HCT116 (cell line): ENCODE measurements at regions not wholly inside any gene's neighbourhood (a gene's known extent, or its start where the extent isn't known, plus 50 kb on each side); places are given as distances from the start of the nearest gene placed in this dataset.

Source experiments
- ATAC-seq: fragments of 200-7000 bp; cut with Tn5 transposase; 2 replicates; pipeline ENCODE4 v1.9.1; 2020; ENCODE audit warnings: mild to moderate bottlenecking, moderate library complexity
- BruUV-seq: library from RNA; stranded (reverse); fragments of 400-500 nt; replicated peaks from 2 replicates; lab custom pipeline; 2021; lab: Mats Ljungman, UMichigan
- CTCF ChIA-PET: fragments of 300-600 bp; sonication (Branson Sonifier 250); formaldehyde crosslinking; loops from one replicate; lab custom pipeline; 2021; ENCODE audit warnings: antibody characterized with exemption; lab: Charles Lee
- POLR2A ChIA-PET: fragments of 300-600, 350-600 bp; sonication (Branson Sonifier 250); formaldehyde crosslinking; loops from one replicate; lab custom pipeline; 2021; ENCODE audit warnings: antibody characterized with exemption; lab: Charles Lee
- RAD21 ChIA-PET, 2 experiments: fragments of 300-600 bp; sonication (Branson Sonifier 250); formaldehyde crosslinking; loops; one replicate each; lab custom pipeline; 2023; ENCODE audit warnings: low total read pairs in 2 of 2; ENCODE audit not compliant: uncharacterized antibody in 2 of 2, unreplicated experiment in 2 of 2, low non-redundant PET in 1 of 2; lab: Charles Lee
- DNase-seq: peaks from one replicate; pipeline ENCODE4 v3.0.0-alpha.2; 2010; ENCODE audit warnings: low read depth, low spot score
- H2AFZ ChIP-seq: fragments of 200-600 bp; shearing (Covaris generic), sonication (generic); 2 replicates; pipeline ENCODE4 v1.6.1; 2017; ENCODE audit warnings: low read depth, mixed run types, mixed read lengths, antibody characterized with exemption, low read length; ENCODE audit not compliant: poor library complexity, severe bottlenecking
- H3K27ac ChIP-seq: 2 replicates; pipeline ENCODE4 v1.5.1; 2012; ENCODE audit warnings: low read depth, low read length
- H3K27me3 ChIP-seq: fragments of 200-600 bp; sonication (generic); 2 replicates; pipeline ENCODE4 v1.6.1; 2016; ENCODE audit warnings: mixed run types, low read length, mixed read lengths; ENCODE audit not compliant: insufficient read depth
- H3K36me3 ChIP-seq, 2 experiments: fragments of 200-500 bp in 1 of 2; fragments of 200-600 bp in 1 of 2; sonication (Bioruptor generic) in 1 of 2; sonication (generic) in 1 of 2; 2 replicates each; pipeline versions ENCODE4 v1.5.1 to v1.6.1; 2014 to 2016; ENCODE audit warnings: low read length in 2 of 2, inconsistent platforms in 1 of 2, mixed read lengths in 1 of 2, mixed run types in 1 of 2; ENCODE audit not compliant: insufficient read depth in 2 of 2, control insufficient read depth in 1 of 2
- H3K4me1 ChIP-seq, 2 experiments: fragments of 200-600 bp in 1 of 2; sonication (generic) in 1 of 2; 2 replicates each; pipeline versions ENCODE4 v1.5.1 to v1.6.1; 2012 to 2017; ENCODE audit warnings: low read length in 2 of 2, inconsistent platforms in 1 of 2, mild to moderate bottlenecking in 1 of 2, mixed read lengths in 1 of 2, mixed run types in 1 of 2, moderate library complexity in 1 of 2; ENCODE audit not compliant: insufficient read depth in 2 of 2, control insufficient read depth in 1 of 2
- H3K4me2 ChIP-seq: fragments of 200-600 bp; sonication (generic); 2 replicates; pipeline ENCODE4 v1.6.1; 2017; ENCODE audit warnings: mixed run types, low read length, mixed read lengths
- H3K4me3 ChIP-seq, 2 experiments: fragments of 200-600 bp in 1 of 2; sonication (generic) in 1 of 2; replicated peaks in 1 of 2; 2 replicates each; pipeline ENCODE4 v1.5.1; 2011 to 2016; ENCODE audit warnings: low read length in 2 of 2, control low read depth in 1 of 2, low read depth in 1 of 2, mild to moderate bottlenecking in 1 of 2, mixed read lengths in 1 of 2, mixed run types in 1 of 2
- H3K79me2 ChIP-seq: fragments of 200-600 bp; sonication (generic); 2 replicates; pipeline ENCODE4 v1.6.1; 2017; ENCODE audit warnings: mild to moderate bottlenecking, mixed run types, low read length, moderate library complexity, mixed read lengths; ENCODE audit not compliant: insufficient read depth
- H3K9ac ChIP-seq: fragments of 200-600 bp; sonication (generic); 2 replicates; pipeline ENCODE4 v1.6.1; 2016; ENCODE audit warnings: low read length, mixed read lengths
- H3K9me2 ChIP-seq: fragments of 200-600 bp; sonication (generic), shearing (Covaris generic); 2 replicates; pipeline ENCODE4 v1.6.1; 2017; ENCODE audit warnings: mixed run types, mild to moderate bottlenecking, moderate library complexity; ENCODE audit not compliant: insufficient read depth
- H3K9me3 ChIP-seq, 2 experiments: fragments of 200-500 bp in 1 of 2; fragments of 200-600 bp in 1 of 2; sonication (Bioruptor generic) in 1 of 2; sonication (generic) in 1 of 2; 2 replicates each; pipeline ENCODE4 v1.6.1; 2014 to 2017; ENCODE audit warnings: low read length in 2 of 2, mixed read lengths in 2 of 2, inconsistent platforms in 1 of 2, low read depth in 1 of 2, mild to moderate bottlenecking in 1 of 2, mixed run types in 1 of 2, moderate library complexity in 1 of 2; ENCODE audit not compliant: control insufficient read depth in 1 of 2, insufficient read depth in 1 of 2
- H4K20me1 ChIP-seq: fragments of 200-600 bp; sonication (generic), shearing (Covaris generic); 2 replicates; pipeline ENCODE4 v1.6.1; 2017; ENCODE audit warnings: mixed run types, mild to moderate bottlenecking, moderate library complexity; ENCODE audit not compliant: insufficient read depth
- ATF3 ChIP-seq: IDR thresholded peaks from 2 replicates; pipeline ENCODE4 v1.6.1; 2012
- CBX3 ChIP-seq: IDR thresholded peaks from 2 replicates; pipeline ENCODE4 v1.6.1; 2012; ENCODE audit warnings: low read depth
- CEBPB ChIP-seq: IDR thresholded peaks from 2 replicates; pipeline ENCODE4 v1.6.1; 2012; ENCODE audit warnings: low read depth
- EGR1 ChIP-seq: IDR thresholded peaks from 2 replicates; pipeline ENCODE4 v1.6.1; 2012; ENCODE audit warnings: low read depth
- EZH2 ChIP-seq: fragments of 200-600 bp; sonication (generic); IDR thresholded peaks from 2 replicates; pipeline ENCODE4 v1.6.1; 2017; ENCODE audit warnings: antibody characterized with exemption, mixed run types
- EZH2phosphoT487 ChIP-seq: fragments of 200-600 bp; IDR thresholded peaks from 2 replicates; pipeline ENCODE4 v1.6.1; 2018; ENCODE audit warnings: antibody characterized with exemption, borderline replicate concordance
- JUND ChIP-seq: IDR thresholded peaks from 2 replicates; pipeline ENCODE4 v1.6.1; 2012
- POLR2A ChIP-seq: IDR thresholded peaks from 2 replicates; pipeline ENCODE4 v1.7.0; 2011; ENCODE audit warnings: borderline replicate concordance; ENCODE audit not compliant: insufficient read depth, insufficient read length; ENCODE audit errors: extremely low read depth
- RAD21 ChIP-seq: IDR thresholded peaks from 2 replicates; pipeline ENCODE4 v1.6.1; 2012; ENCODE audit warnings: low read depth, mild to moderate bottlenecking
- REST ChIP-seq: IDR thresholded peaks from 2 replicates; pipeline ENCODE4 v1.6.1; 2012; ENCODE audit warnings: low read depth
- SP1 ChIP-seq: IDR thresholded peaks from 2 replicates; pipeline ENCODE4 v1.6.1; 2012; ENCODE audit warnings: low read depth
- SRF ChIP-seq: IDR thresholded peaks from 2 replicates; pipeline ENCODE4 v1.6.1; 2012; ENCODE audit warnings: low read depth
- TCF7L2 ChIP-seq: IDR thresholded peaks from 2 replicates; pipeline ENCODE4 v1.7.0; 2011; ENCODE audit warnings: borderline replicate concordance, inconsistent platforms; ENCODE audit not compliant: insufficient read depth, insufficient read length; ENCODE audit errors: extremely low read depth
- YY1 ChIP-seq: IDR thresholded peaks from 2 replicates; pipeline ENCODE4 v1.6.1; 2011; ENCODE audit warnings: low read length, low read depth, moderate library complexity, mild to moderate bottlenecking; ENCODE audit not compliant: insufficient replicate concordance; ENCODE audit errors: extremely low read depth
- ZFX ChIP-seq: fragments of 450-650 bp; IDR thresholded peaks from 2 replicates; pipeline ENCODE4 v1.6.1; 2017
- ZNF274 ChIP-seq: fragments of 200-500 bp; sonication (Bioruptor generic); IDR thresholded peaks from 2 replicates; pipeline ENCODE4 v1.6.1; 2014; ENCODE audit warnings: mild to moderate bottlenecking, low read depth, low read length, inconsistent platforms
- intact Hi-C: fragments of 100-400 bp; cut with micrococcal nuclease; formaldehyde crosslinking; loops from 2 replicates; pipeline ENCODE4 v1.10.0; 2022
- TF ChIP-seq, protein P1 (sequence below): IDR thresholded peaks from 2 replicates; pipeline ENCODE4 v1.6.1; 2012

- no peak for ATAC-seq
- H3K4me1 ChIP-seq, result no peaks in the 10 kb centered on the region
- BruUV-seq, result no TSS peak
- DNase-seq, result no peak
- H3K27me3 ChIP-seq, result no peaks in the 10 kb centered on the region
- H2AFZ ChIP-seq, result no peak overlapping the region
- CTCF ChIA-PET, result no interaction called here
- no peak overlapping the region for H3K27ac ChIP-seq
- intact Hi-C loops, result no loop called here
- H3K9me2 ChIP-seq, result no peaks in the 10 kb centered on the region
- H3K9me3 ChIP-seq, result no peaks in the 10 kb centered on the region
- H3K4me2 ChIP-seq, result no peak overlapping the region
- no peak overlapping the region for H3K9ac ChIP-seq
- no peak overlapping the region for H3K4me3 ChIP-seq
- POLR2A ChIA-PET, result no interaction called here
- no peaks in the 10 kb centered on the region for H3K36me3 ChIP-seq
- H3K79me2 ChIP-seq, result no peaks in the 10 kb centered on the region
- no peaks in the 10 kb centered on the region for H4K20me1 ChIP-seq
- RAD21 ChIA-PET, result no interaction called here
- TF ChIP-seq EZH2 (no peak), CBX3 (no peak), SP1 (no peak), SRF (no peak), TCF7L2 (no peak), YY1 (no peak), RAD21 (no peak), CEBPB (no peak), REST (no peak), ZNF274 (no peak), EZH2phosphoT487 (no peak), POLR2A (no peak), JUND (no peak), ZFX (no peak), ATF3 (no peak), EGR1 (no peak)
- TF ChIP-seq, protein P1, sequence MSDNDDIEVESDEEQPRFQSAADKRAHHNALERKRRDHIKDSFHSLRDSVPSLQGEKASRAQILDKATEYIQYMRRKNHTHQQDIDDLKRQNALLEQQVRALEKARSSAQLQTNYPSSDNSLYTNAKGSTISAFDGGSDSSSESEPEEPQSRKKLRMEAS, result no peak
Observed at GRCh38 chr3:182397164-182397563, 396.1 kb upstream of the ATP11B start.
